Adrenal gland (tissue), 9 donors: ENCODE measurements at regions not wholly inside any gene's neighbourhood (a gene's known extent, or its start where the extent isn't known, plus 50 kb on each side); places are given as distances from the start of the nearest gene placed in this dataset.

Experiments
- DNase-seq, 7 donors: peaks; one replicate each; pipeline ENCODE4 v3.0.0-alpha.2; 2019 to 2020
- H3K27ac ChIP-seq, 5 donors: fragments of 200-600 bp; sonication (generic) in 4 of 5; 1 replicate in 3 of 5; 2 replicates in 2 of 5; pipeline versions ENCODE4 v1.5.1 to v1.8.0; 2016 to 2020; ENCODE audit warnings: mild to moderate bottlenecking in 1 of 5
- H3K27me3 ChIP-seq: fragments of 200-600 bp; 2 replicates; pipeline ENCODE4 v1.8.0; 2021
- H3K36me3 ChIP-seq, 2 donors: fragments of 200-600 bp; replicated peaks in 1 of 2; 1 replicate in 1 of 2; 2 replicates in 1 of 2; pipeline versions ENCODE4 v1.5.1 to v1.8.0; 2018 to 2022
- H3K4me1 ChIP-seq, 2 donors: fragments of 200-600 bp; replicated peaks in 1 of 2; 1 replicate in 1 of 2; 2 replicates in 1 of 2; pipeline versions ENCODE4 v1.5.1 to v1.8.0; 2018 to 2021
- H3K4me3 ChIP-seq, 4 donors: fragments of 200-600 bp; sonication (generic) in 3 of 4; one replicate each; pipeline ENCODE4 v1.5.1; 2016 to 2018
- H3K9me3 ChIP-seq, 3 donors: fragments of 200-600 bp; sonication (generic) in 1 of 3; replicated peaks in 1 of 3; 1 replicate in 2 of 3; 2 replicates in 1 of 3; pipeline versions ENCODE4 v1.5.1 to v1.8.0; 2016 to 2021
- CTCF ChIP-seq, 6 experiments: fragments of 450-650 bp in 4 of 6; fragments of 200-600 bp in 2 of 6; sonication (generic) in 1 of 6; IDR thresholded peaks; 1 replicate in 5 of 6; 2 replicates in 1 of 6; pipeline versions ENCODE4 v1.5.1 to v1.8.0; 2016 to 2021; ENCODE audit warnings: antibody characterized with exemption in 6 of 6, mild to moderate bottlenecking in 2 of 6, moderate library complexity in 1 of 6
- POLR2A ChIP-seq, 2 donors: fragments of 450-650 bp; IDR thresholded peaks; one replicate each; pipeline ENCODE4 v1.6.1; 2017; ENCODE audit warnings: antibody characterized with exemption in 2 of 2, mild to moderate bottlenecking in 2 of 2, moderate library complexity in 1 of 2
- WGBS, 4 donors: extraction: QIAGEN DNeasy Blood & Tissue Kit in 2 of 4; methylation state at CpG; one replicate each; pipeline versions ENCODE4 v1.1.5 to v1.1.7; 2013 to 2017; 5-methylcytosine and 5-hydroxymethylcytosine counted together
- intact Hi-C, 2 donors: fragments of 100-400 bp; cut with DNase I; formaldehyde crosslinking; loops; one replicate each; pipeline versions ENCODE4 v1.14.1 to v1.15.0; 2022 to 2023
- donor health status: healthy with polysubstance abuse.
- donor health status: Bipolar disorder and iron deficiency.
- donor health status: DM: yes; HTN: yes; CAD: no.
- donor health status: DM: no; HTN: no; CAD: no.
- donor health status: DM: no; HTN: no; CAD: no.

GRCh38 chr13:80012251-80012650 lies 328.7 kb downstream of the SPRY2 start:
- Histone ChIP-seq H3K27me3 (no peaks in the 10 kb centered on the region), H3K4me3 (no peak overlapping the region), H3K36me3 (no peaks in the 10 kb centered on the region), H3K27ac (no peak overlapping the region), H3K9me3 (no peaks in the 10 kb centered on the region), H3K4me1 (peaks cover 0 to 7% of the 10 kb centered on the region in 2 donors)
- 17 to 75% (median 27%) methylated on average over 1 of the region's 1 CpG for WGBS, 4 donors
- peak in 4 of 7 donors; percentile 10 to 62 (median 25) for DNase-seq
- intact Hi-C loops: no loop called here
- TF ChIP-seq POLR2A (IDR thresholded peaks at IDR 0.05) (no peak), CTCF (IDR thresholded peaks at IDR 0.05) (no peak)

- Histone ChIP-seq H3K9me3 (no peaks in the 10 kb centered on the region), H3K4me1 (peaks cover 0 to 7% of the 10 kb centered on the region in 2 donors), H3K27me3 (no peaks in the 10 kb centered on the region), H3K4me3 (no peak overlapping the region), H3K36me3 (no peaks in the 10 kb centered on the region), H3K27ac (no peak overlapping the region)
- 31 to 38% (median 32%) methylated on average over 5 of the region's 5 CpGs for WGBS, 4 donors
- TF ChIP-seq POLR2A (IDR thresholded peaks at IDR 0.05): no peak
- peak in 6 of 7 donors; percentile 11 to 59 (median 47) for DNase-seq
- intact Hi-C loops: no loop called here
These were observed 329.3 kb downstream of the SPRY2 start for GRCh38 chr13:80011448-80012212.

DNA sequence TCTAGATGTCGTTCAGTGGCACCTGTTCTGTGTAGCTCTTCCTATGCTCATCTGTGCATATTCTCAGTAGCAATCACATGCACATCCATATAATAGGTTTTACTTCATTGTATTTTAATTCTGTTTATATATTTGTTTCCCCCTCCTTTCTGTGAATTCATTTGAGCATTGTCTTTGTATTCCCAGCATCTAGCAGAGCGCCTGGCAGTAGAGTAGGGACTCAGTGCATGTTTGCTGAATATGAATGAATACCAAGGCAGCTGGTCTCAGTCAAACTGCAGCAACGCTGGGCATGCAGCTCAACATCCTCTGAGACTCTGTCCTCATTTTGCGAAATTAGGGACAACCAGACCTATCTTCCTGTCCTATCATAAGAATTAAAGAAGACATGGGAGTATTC lies 330.1 kb downstream of the SPRY2 start:
- peaks cover 0 to 7% of the 10 kb centered on the region in 2 donors for H3K4me1 ChIP-seq
- no peaks in the 10 kb centered on the region for H3K27me3 ChIP-seq
- DNase-seq: no peak
- no peak for TF ChIP-seq POLR2A (IDR thresholded peaks at IDR 0.05)
- no peak for TF ChIP-seq CTCF (IDR thresholded peaks at IDR 0.05)
- H3K36me3 ChIP-seq: no peaks in the 10 kb centered on the region
- no peak overlapping the region for H3K27ac ChIP-seq
- intact Hi-C loops: no loop called here
- 84 to 90% (median 87%) methylated on average over 4 of the region's 4 CpGs for WGBS, 4 donors
- H3K4me3 ChIP-seq: no peak overlapping the region
- H3K9me3 ChIP-seq: no peaks in the 10 kb centered on the region

GRCh38 chr13:80010286-80010831 lies 330.6 kb downstream of the SPRY2 start:
- Histone ChIP-seq H3K4me1 (peaks cover 0 to 7% of the 10 kb centered on the region in 2 donors), H3K27me3 (no peaks in the 10 kb centered on the region), H3K36me3 (no peaks in the 10 kb centered on the region), H3K4me3 (no peak overlapping the region), H3K9me3 (no peaks in the 10 kb centered on the region), H3K27ac (no peak overlapping the region)
- DNase-seq: no peak
- WGBS, 4 donors: 91 to 95% (median 94%) methylated on average over 6 of the region's 6 CpGs
- TF ChIP-seq POLR2A (IDR thresholded peaks at IDR 0.05) (no peak), CTCF (IDR thresholded peaks at IDR 0.05) (no peak)
- intact Hi-C loops: no loop called here

DNA sequence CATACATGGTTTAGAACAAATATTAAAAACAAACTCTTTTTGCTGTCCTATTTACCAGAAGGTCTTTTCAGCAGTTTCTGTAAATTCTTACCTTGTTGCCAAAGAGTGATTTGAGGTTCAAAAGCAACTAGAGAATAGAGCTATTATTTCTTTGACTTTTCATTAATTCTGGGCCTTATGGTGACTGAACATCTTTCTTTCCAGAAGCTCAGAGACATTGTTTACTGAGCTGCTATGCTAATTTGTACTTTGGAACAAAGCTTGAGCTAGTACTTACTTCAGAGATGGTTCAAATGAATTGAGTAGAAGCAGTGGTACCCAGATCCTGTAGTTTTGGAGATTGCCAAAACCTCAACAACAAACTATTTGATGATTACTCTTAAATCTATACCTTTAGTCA lies 331.2 kb downstream of the SPRY2 start:
- no peaks in the 10 kb centered on the region for H3K9me3 ChIP-seq
- DNase-seq: no peak
- TF ChIP-seq POLR2A (IDR thresholded peaks at IDR 0.05) (no peak), CTCF (IDR thresholded peaks at IDR 0.05) (no peak)
- H3K4me3 ChIP-seq: no peak overlapping the region
- H3K4me1 ChIP-seq: peaks cover 0 to 7% of the 10 kb centered on the region in 2 donors
- H3K27ac ChIP-seq: no peak overlapping the region
- H3K27me3 ChIP-seq: no peaks in the 10 kb centered on the region
- intact Hi-C loops: no loop called here
- no peaks in the 10 kb centered on the region for H3K36me3 ChIP-seq
